MM.1S (cell line): ENCODE measurements at regions not wholly inside any gene's neighbourhood (a gene's known extent, or its start where the extent isn't known, plus 50 kb on each side); places are given as distances from the start of the nearest gene placed in this dataset.

ENCODE experiments used
- DNase-seq: peaks from one replicate; pipeline ENCODE4 v3.0.0-alpha.2; 2015
- H2AFZ ChIP-seq: fragments of 300-600 bp; sonication (generic); 2 replicates; pipeline ENCODE4 v1.6.0; 2016; ENCODE audit warnings: antibody characterized with exemption, low read length
- H3F3A ChIP-seq: fragments of 300-600 bp; sonication (generic); 2 replicates; pipeline ENCODE4 v1.6.1; 2016; ENCODE audit warnings: mild to moderate bottlenecking, antibody characterized with exemption, low read length, moderate library complexity, mixed read lengths; ENCODE audit not compliant: insufficient read depth
- H3K27ac ChIP-seq: fragments of 300-600 bp; sonication (generic); 2 replicates; pipeline ENCODE4 v1.5.1; 2016; ENCODE audit warnings: mild to moderate bottlenecking, low read length
- H3K27me3 ChIP-seq: fragments of 300-600 bp; sonication (generic); replicated peaks from 2 replicates; pipeline ENCODE4 v1.6.0; 2016; ENCODE audit warnings: low read length; ENCODE audit not compliant: insufficient read depth
- H3K36me3 ChIP-seq: fragments of 300-600 bp; sonication (generic); replicated peaks from 2 replicates; pipeline ENCODE4 v1.6.1; 2016; ENCODE audit warnings: mild to moderate bottlenecking, low read length, mixed read lengths; ENCODE audit not compliant: insufficient read depth
- H3K4me1 ChIP-seq: fragments of 300-600 bp; sonication (generic); 2 replicates; pipeline ENCODE4 v1.6.1; 2016; ENCODE audit warnings: low read length, mixed read lengths
- H3K4me2 ChIP-seq: fragments of 300-600 bp; sonication (generic); 2 replicates; pipeline ENCODE4 v1.6.0; 2016; ENCODE audit warnings: low read depth, low read length
- H3K4me3 ChIP-seq: fragments of 300-600 bp; sonication (generic); 2 replicates; pipeline ENCODE4 v1.5.1; 2016; ENCODE audit warnings: low read length, mixed read lengths
- H3K79me2 ChIP-seq: fragments of 300-600 bp; sonication (generic); 2 replicates; pipeline ENCODE4 v1.6.1; 2016; ENCODE audit warnings: mixed run types, low read length, mixed read lengths
- H3K9ac ChIP-seq: fragments of 300-600 bp; sonication (generic); 2 replicates; pipeline ENCODE4 v1.6.1; 2016; ENCODE audit warnings: low read length, mixed read lengths
- H3K9me2 ChIP-seq: fragments of 300-600 bp; sonication (generic); replicated peaks from 2 replicates; pipeline ENCODE4 v1.6.1; 2016; ENCODE audit warnings: mild to moderate bottlenecking, low read length, mixed read lengths; ENCODE audit not compliant: insufficient read depth
- H3K9me3 ChIP-seq: fragments of 300-600 bp; sonication (generic); replicated peaks from 2 replicates; pipeline ENCODE4 v1.6.1; 2016; ENCODE audit warnings: mild to moderate bottlenecking, low read length, mixed read lengths; ENCODE audit not compliant: insufficient read depth
- H4K20me1 ChIP-seq: fragments of 300-600 bp; sonication (generic); 2 replicates; pipeline ENCODE4 v1.6.1; 2016; ENCODE audit warnings: mild to moderate bottlenecking, low read length, moderate library complexity, mixed read lengths; ENCODE audit not compliant: insufficient read depth
- CTCF ChIP-seq: fragments of 300-600 bp; sonication (generic); IDR thresholded peaks from 2 replicates; pipeline ENCODE4 v1.5.1; 2016; ENCODE audit warnings: antibody characterized with exemption, low read length, mixed read lengths
- EZH2 ChIP-seq: fragments of 300-600 bp; sonication (generic); optimal IDR thresholded peaks from 2 replicates; pipeline ENCODE3; 2017; ENCODE audit warnings: low read depth, mild to moderate bottlenecking, antibody characterized with exemption, low read length, mixed read lengths
- EZH2phosphoT487 ChIP-seq: fragments of 300-600 bp; sonication (generic); IDR thresholded peaks from 2 replicates; pipeline ENCODE4 v1.6.1; 2018; ENCODE audit warnings: antibody characterized with exemption, low read length

- no peaks in the 10 kb centered on the region for H3F3A ChIP-seq
- no peak for DNase-seq
These were observed 233.5 kb upstream of the WWC1 start for GRCh38 chr5:168057905-168058304.

GRCh38 chr5:168059131-168059530, 232.3 kb upstream of the WWC1 start:
- Histone ChIP-seq H3K4me3 (no peak overlapping the region), H3K9me3 (no peaks in the 10 kb centered on the region), H3F3A (no peaks in the 10 kb centered on the region), H2AFZ (no peak overlapping the region), H3K9me2 (no peaks in the 10 kb centered on the region), H3K4me2 (no peak overlapping the region), H3K27me3 (no peaks in the 10 kb centered on the region), H3K79me2 (no peaks in the 10 kb centered on the region), H4K20me1 (no peaks in the 10 kb centered on the region), H3K36me3 (no peaks in the 10 kb centered on the region), H3K27ac (no peak overlapping the region), H3K9ac (no peak overlapping the region), H3K4me1 (no peaks in the 10 kb centered on the region)
- DNase-seq: no peak
- TF ChIP-seq EZH2phosphoT487: no peak
- no peak for TF ChIP-seq CTCF
- TF ChIP-seq EZH2: no peak

More at GRCh38 chr5:168057905-168058304, 233.5 kb upstream of the WWC1 start:
- Histone ChIP-seq H3K27me3 (no peaks in the 10 kb centered on the region), H3K36me3 (no peaks in the 10 kb centered on the region), H3K9me3 (no peaks in the 10 kb centered on the region), H4K20me1 (no peaks in the 10 kb centered on the region), H3K9me2 (no peaks in the 10 kb centered on the region), H3K27ac (no peak overlapping the region), H3K9ac (no peak overlapping the region), H2AFZ (no peak overlapping the region), H3K79me2 (no peaks in the 10 kb centered on the region), H3K4me1 (no peaks in the 10 kb centered on the region), H3K4me2 (no peak overlapping the region), H3K4me3 (no peak overlapping the region)
- TF ChIP-seq EZH2phosphoT487 (no peak), EZH2 (no peak), CTCF (no peak)

GRCh38 chr5:168062239-168062638, 229.2 kb upstream of the WWC1 start:
- Histone ChIP-seq H3K9me2 (no peaks in the 10 kb centered on the region), H3K79me2 (no peaks in the 10 kb centered on the region), H4K20me1 (no peaks in the 10 kb centered on the region), H3F3A (no peaks in the 10 kb centered on the region), H2AFZ (no peak overlapping the region), H3K9me3 (no peaks in the 10 kb centered on the region), H3K4me2 (no peak overlapping the region), H3K27ac (no peak overlapping the region), H3K9ac (no peak overlapping the region), H3K4me3 (no peak overlapping the region), H3K4me1 (no peaks in the 10 kb centered on the region), H3K27me3 (no peaks in the 10 kb centered on the region), H3K36me3 (no peaks in the 10 kb centered on the region)
- DNase-seq: no peak
- no peak for TF ChIP-seq EZH2
- TF ChIP-seq EZH2phosphoT487: no peak
- TF ChIP-seq CTCF: no peak
